Liver (tissue), 3 donors: ENCODE measurements at regions not wholly inside any gene's neighbourhood (a gene's known extent, or its start where the extent isn't known, plus 50 kb on each side); places are given as distances from the start of the nearest gene placed in this dataset.

ENCODE experiments used
- CTCF ChIP-seq: fragments of 150-350 bp; IDR thresholded peaks from 2 replicates; pipeline ENCODE4 v1.5.1; 2017; ENCODE audit warnings: improper control_type of control experiment, low read depth, low read length; ENCODE audit not compliant: missing input control
- SP1 ChIP-seq: IDR thresholded peaks from 2 replicates; pipeline ENCODE4 v1.6.1; 2018; ENCODE audit warnings: antibody characterized with exemption, mild to moderate bottlenecking
- TAF1 ChIP-seq: conservative IDR thresholded peaks from 2 replicates; pipeline ENCODE4 v1.6.1; 2016; ENCODE audit warnings: antibody characterized with exemption, mild to moderate bottlenecking
- donor health status: healthy.
- donor health status: healthy.

GRCh38 chr10:125368146-125368545 is 207.8 kb upstream of the CTBP2 start:
- TF ChIP-seq SP1 (no peak), CTCF (no peak), TAF1 (no peak)
